B cell (primary cell): ENCODE measurements at regions not wholly inside any gene's neighbourhood (a gene's known extent, or its start where the extent isn't known, plus 50 kb on each side); places are given as distances from the start of the nearest gene placed in this dataset.

Source experiments
- ATAC-seq: fragments of 200-7000 bp; cut with Tn5 transposase; one replicate; pipeline ENCODE4 v1.10.0; 2021; ENCODE audit warnings: low read depth, mild to moderate bottlenecking, moderate number of reproducible peaks, moderate library complexity
- CTCF ChIA-PET: fragments of 350-600 bp; sonication (Branson Sonifier 250); formaldehyde crosslinking; loops from one replicate; lab custom pipeline; 2021; ENCODE audit warnings: antibody characterized with exemption, inconsistent platforms; lab: Charles Lee
- POLR2A ChIA-PET: fragments of 350-600 bp; sonication (Branson Sonifier 250); formaldehyde crosslinking; loops from one replicate; lab custom pipeline; 2021; ENCODE audit warnings: antibody characterized with exemption; lab: Charles Lee
- DNase-seq: peaks from one replicate; pipeline ENCODE4 v3.0.0; 2013
- H2AFZ ChIP-seq: 2 replicates; pipeline ENCODE4 v1.6.1; 2012; ENCODE audit warnings: mild to moderate bottlenecking, low read depth, low read length; ENCODE audit not compliant: insufficient read depth, poor library complexity, severe bottlenecking
- H3K27ac ChIP-seq, 2 donors: 1 replicate in 1 of 2; 2 replicates in 1 of 2; pipeline ENCODE4 v1.5.1; 2012 to 2013; ENCODE audit warnings: low read length in 2 of 2, mild to moderate bottlenecking in 2 of 2, moderate library complexity in 1 of 2
- H3K27me3 ChIP-seq, 4 experiments: fragments of 200-600 bp in 1 of 4; sonication (generic) in 1 of 4; replicated peaks in 1 of 4; 1 replicate in 2 of 4; 2 replicates in 2 of 4; pipeline versions ENCODE4 v1.6.1 to v1.7.0; 2013 to 2016; ENCODE audit warnings: low read length in 3 of 4, mild to moderate bottlenecking in 2 of 4, mixed read lengths in 1 of 4, moderate library complexity in 1 of 4; ENCODE audit not compliant: insufficient read depth in 4 of 4, control insufficient read depth in 3 of 4; ENCODE audit errors: control extremely low read depth in 1 of 4
- H3K36me3 ChIP-seq, 2 experiments: replicated peaks in 1 of 2; 1 replicate in 1 of 2; 2 replicates in 1 of 2; pipeline versions ENCODE4 v1.6.1 to v1.7.1; 2013; ENCODE audit warnings: low read length in 1 of 2; ENCODE audit not compliant: insufficient read depth in 2 of 2, control insufficient read depth in 1 of 2; ENCODE audit errors: control extremely low read depth in 1 of 2, extremely low read depth in 1 of 2
- H3K4me1 ChIP-seq, 2 donors: fragments of 200-600 bp in 1 of 2; sonication (generic) in 1 of 2; 1 replicate in 1 of 2; 2 replicates in 1 of 2; pipeline versions ENCODE4 v1.5.1 to v1.6.1; 2013 to 2017; ENCODE audit warnings: low read length in 2 of 2; ENCODE audit not compliant: control insufficient read depth in 2 of 2, insufficient read depth in 2 of 2
- H3K4me2 ChIP-seq: replicated peaks from 2 replicates; pipeline ENCODE3; 2012; ENCODE audit warnings: mild to moderate bottlenecking, low read depth, low read length; ENCODE audit not compliant: poor library complexity, severe bottlenecking
- H3K4me3 ChIP-seq, 5 experiments: fragments of 200-600 bp in 1 of 5; sonication (generic) in 1 of 5; 1 replicate in 3 of 5; 2 replicates in 2 of 5; pipeline versions ENCODE4 v1.5.1 to v1.7.0; 2011 to 2016; ENCODE audit warnings: low read length in 4 of 5, mild to moderate bottlenecking in 4 of 5, low read depth in 2 of 5, control low read depth in 1 of 5, moderate library complexity in 1 of 5; ENCODE audit not compliant: insufficient read depth in 1 of 5; ENCODE audit errors: control extremely low read depth in 1 of 5, extremely low read depth in 1 of 5
- H3K79me2 ChIP-seq: fragments of 200-600 bp; sonication (generic); one replicate; pipeline ENCODE4 v1.6.0; 2016; ENCODE audit warnings: low read length; ENCODE audit not compliant: control insufficient read depth, insufficient read depth
- H3K9ac ChIP-seq: fragments of 200-600 bp; sonication (generic); 2 replicates; pipeline ENCODE4 v1.6.1; 2017; ENCODE audit warnings: mild to moderate bottlenecking, low read length, moderate library complexity
- H3K9me3 ChIP-seq, 3 donors: one replicate each; pipeline versions ENCODE4 v1.6.1 to v1.7.1; 2013; ENCODE audit warnings: low read length in 2 of 3; ENCODE audit not compliant: control insufficient read depth in 2 of 3, insufficient read depth in 1 of 3; ENCODE audit errors: control extremely low read depth in 1 of 3
- H4K20me1 ChIP-seq: 2 replicates; pipeline ENCODE4 v1.6.0; 2012; ENCODE audit warnings: mild to moderate bottlenecking, low read length; ENCODE audit not compliant: insufficient read depth, control insufficient read depth, poor library complexity, severe bottlenecking
- H3K27ac Mint-ChIP-seq: one replicate; pipeline ENCODE4 v1.8.0; 2021; ENCODE audit warnings: mixed read lengths
- H3K27me3 Mint-ChIP-seq: one replicate; pipeline ENCODE4 v1.8.0; 2021; ENCODE audit warnings: mixed read lengths
- H3K4me1 Mint-ChIP-seq: one replicate; pipeline ENCODE4 v1.8.0; 2021; ENCODE audit warnings: mixed read lengths
- H3K4me3 Mint-ChIP-seq: one replicate; pipeline ENCODE4 v1.8.0; 2021; ENCODE audit warnings: mixed read lengths
- H3K9me3 Mint-ChIP-seq: one replicate; pipeline ENCODE4 v1.8.0; 2022; ENCODE audit warnings: mixed read lengths; ENCODE audit not compliant: insufficient read depth
- EZH2 ChIP-seq: IDR thresholded peaks from 2 replicates; pipeline ENCODE4 v1.6.1; 2012; ENCODE audit warnings: borderline replicate concordance, low read depth, mild to moderate bottlenecking, moderate library complexity, low read length; ENCODE audit not compliant: insufficient read depth, poor library complexity, severe bottlenecking
- WGBS: methylation state at CpG from one replicate; pipeline ENCODE4 v1.1.5; 2013; ENCODE audit warnings: missing lambda C conversion rate; ENCODE audit not compliant: insufficient coverage; 5-methylcytosine and 5-hydroxymethylcytosine counted together
- intact Hi-C: fragments of 100-400 bp; cut with micrococcal nuclease; formaldehyde crosslinking; loops from one replicate; pipeline ENCODE4 v1.10.0; 2022
- TF ChIP-seq, protein P1 (sequence below): fragments of 200-600 bp; IDR thresholded peaks from one replicate; pipeline ENCODE4 v1.8.0; 2022; ENCODE audit warnings: antibody characterized with exemption, mild to moderate bottlenecking

GRCh38 chr1:82932207-82932606 lies 1066.7 kb downstream of the TTLL7 start:
- no peak for TF ChIP-seq EZH2
- TF ChIP-seq, protein P1, sequence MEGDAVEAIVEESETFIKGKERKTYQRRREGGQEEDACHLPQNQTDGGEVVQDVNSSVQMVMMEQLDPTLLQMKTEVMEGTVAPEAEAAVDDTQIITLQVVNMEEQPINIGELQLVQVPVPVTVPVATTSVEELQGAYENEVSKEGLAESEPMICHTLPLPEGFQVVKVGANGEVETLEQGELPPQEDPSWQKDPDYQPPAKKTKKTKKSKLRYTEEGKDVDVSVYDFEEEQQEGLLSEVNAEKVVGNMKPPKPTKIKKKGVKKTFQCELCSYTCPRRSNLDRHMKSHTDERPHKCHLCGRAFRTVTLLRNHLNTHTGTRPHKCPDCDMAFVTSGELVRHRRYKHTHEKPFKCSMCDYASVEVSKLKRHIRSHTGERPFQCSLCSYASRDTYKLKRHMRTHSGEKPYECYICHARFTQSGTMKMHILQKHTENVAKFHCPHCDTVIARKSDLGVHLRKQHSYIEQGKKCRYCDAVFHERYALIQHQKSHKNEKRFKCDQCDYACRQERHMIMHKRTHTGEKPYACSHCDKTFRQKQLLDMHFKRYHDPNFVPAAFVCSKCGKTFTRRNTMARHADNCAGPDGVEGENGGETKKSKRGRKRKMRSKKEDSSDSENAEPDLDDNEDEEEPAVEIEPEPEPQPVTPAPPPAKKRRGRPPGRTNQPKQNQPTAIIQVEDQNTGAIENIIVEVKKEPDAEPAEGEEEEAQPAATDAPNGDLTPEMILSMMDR: no peak
- Histone ChIP-seq H3K9me3 (no peaks in the 10 kb centered on the region), H3K9ac (no peak overlapping the region), H3K27ac (no peak overlapping the region), H4K20me1 (no peaks in the 10 kb centered on the region), H3K36me3 (no peaks in the 10 kb centered on the region), H3K4me3 (no peak overlapping the region), H3K4me1 (no peaks in the 10 kb centered on the region), H3K4me2 (no peak overlapping the region), H3K27me3 (no peaks in the 10 kb centered on the region), H3K79me2 (no peaks in the 10 kb centered on the region), H2AFZ (no peak overlapping the region)
- ATAC-seq (no peak), DNase-seq (no peak)
- H3K4me1 Mint-ChIP-seq: no peaks in the 10 kb centered on the region
- H3K27ac Mint-ChIP-seq: no peak overlapping the region
- no peaks in the 10 kb centered on the region for H3K9me3 Mint-ChIP-seq
- no peak overlapping the region for H3K4me3 Mint-ChIP-seq
- intact Hi-C loops: no loop called here
- CTCF ChIA-PET: no interaction called here
- H3K27me3 Mint-ChIP-seq: no peaks in the 10 kb centered on the region
- POLR2A ChIA-PET: no interaction called here
- WGBS: no CpG with 5 or more reads among the region's 2 CpGs

DNA sequence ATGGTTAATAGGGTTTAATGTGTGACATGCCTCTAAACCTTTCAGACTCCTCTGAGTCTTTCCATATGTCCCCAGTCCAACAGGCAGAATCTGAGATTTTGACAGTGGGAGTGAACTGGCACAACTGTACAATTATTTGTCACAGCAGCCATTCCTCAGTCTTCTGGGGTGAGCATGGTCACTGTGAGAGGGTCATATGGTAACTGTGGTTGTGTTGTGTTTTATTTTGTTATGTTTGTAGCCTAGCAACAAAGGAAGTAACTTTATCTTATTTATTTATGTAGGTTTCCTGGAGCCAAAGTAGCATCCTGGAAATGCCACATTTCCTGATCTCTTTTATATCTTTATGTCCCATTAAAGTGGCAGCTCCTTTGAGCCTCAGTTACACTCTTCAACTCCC lies 1067.9 kb downstream of the TTLL7 start:
- ChIA-PET POLR2A (no interaction called here), CTCF (no interaction called here)
- no peaks in the 10 kb centered on the region for H4K20me1 ChIP-seq
- intact Hi-C loops: no loop called here
- DNase-seq: no peak
- no peak overlapping the region for H3K4me2 ChIP-seq
- H3K27me3 ChIP-seq: no peaks in the 10 kb centered on the region
- Mint-ChIP-seq H3K9me3 (no peaks in the 10 kb centered on the region), H3K27ac (no peak overlapping the region), H3K4me1 (no peaks in the 10 kb centered on the region), H3K4me3 (no peak overlapping the region), H3K27me3 (no peaks in the 10 kb centered on the region)
- no peaks in the 10 kb centered on the region for H3K79me2 ChIP-seq
- ATAC-seq: no peak
- no peak overlapping the region for H3K9ac ChIP-seq
- H3K4me1 ChIP-seq: no peaks in the 10 kb centered on the region
- no peaks in the 10 kb centered on the region for H3K9me3 ChIP-seq
- no peak overlapping the region for H3K4me3 ChIP-seq
- no peaks in the 10 kb centered on the region for H3K36me3 ChIP-seq
- no peak for TF ChIP-seq EZH2
- no peak overlapping the region for H2AFZ ChIP-seq
- no peak overlapping the region for H3K27ac ChIP-seq
